Thoracic aorta (tissue), 2 donors: ENCODE measurements at regions not wholly inside any gene's neighbourhood (a gene's known extent, or its start where the extent isn't known, plus 50 kb on each side); places are given as distances from the start of the nearest gene placed in this dataset.

Source experiments
- ATAC-seq: fragments of 150-250 bp; one replicate; pipeline ENCODE4 v1.8.0; 2017; ENCODE audit warnings: low read depth; ENCODE audit not compliant: insufficient number of reproducible peaks, low FRiP score
- DNase-seq: peaks from one replicate; pipeline ENCODE4 v3.0.0-alpha.2; 2020; ENCODE audit warnings: low spot score
- H3K27ac ChIP-seq, 2 donors: fragments of 200-600 bp; sonication (generic); 1 replicate in 1 of 2; 2 replicates in 1 of 2; pipeline ENCODE4 v1.5.1; 2016; ENCODE audit warnings: mild to moderate bottlenecking in 2 of 2, moderate library complexity in 2 of 2
- H3K27me3 ChIP-seq: fragments of 200-600 bp; sonication (generic); replicated peaks from 2 replicates; pipeline ENCODE4 v1.6.0; 2016; ENCODE audit warnings: mild to moderate bottlenecking; ENCODE audit not compliant: insufficient read depth
- H3K36me3 ChIP-seq: fragments of 200-600 bp; sonication (generic); one replicate; pipeline ENCODE4 v1.5.1; 2016
- H3K4me1 ChIP-seq, 2 donors: fragments of 200-600 bp; sonication (generic); 1 replicate in 1 of 2; 2 replicates in 1 of 2; pipeline versions ENCODE4 v1.5.1 to v1.6.0; 2016; ENCODE audit warnings: low read depth in 2 of 2, mild to moderate bottlenecking in 1 of 2; ENCODE audit not compliant: control insufficient read depth in 1 of 2
- H3K4me3 ChIP-seq: fragments of 200-600 bp; sonication (generic); 2 replicates; pipeline ENCODE4 v1.5.1; 2016; ENCODE audit warnings: mild to moderate bottlenecking
- H3K9me3 ChIP-seq: fragments of 200-600 bp; sonication (generic); 2 replicates; pipeline ENCODE4 v1.5.1; 2016
- CTCF ChIP-seq: fragments of 200-600 bp; sonication (generic); IDR thresholded peaks from one replicate; pipeline ENCODE4 v1.5.1; 2019; ENCODE audit warnings: antibody characterized with exemption

GRCh38 chr3:118332699-118333098, 701.9 kb downstream of the IGSF11 start:
- Histone ChIP-seq H3K4me1 (no peaks in the 10 kb centered on the region), H3K9me3 (no peaks in the 10 kb centered on the region), H3K4me3 (no peak overlapping the region), H3K27me3 (no peaks in the 10 kb centered on the region), H3K36me3 (no peaks in the 10 kb centered on the region), H3K27ac (no peak overlapping the region)
- TF ChIP-seq CTCF, result no peak
- ATAC-seq (no peak), DNase-seq (no peak)

- no peak for ATAC-seq
- DNase-seq, result no peak
- Histone ChIP-seq H3K27ac (no peak overlapping the region), H3K36me3 (no peaks in the 10 kb centered on the region), H3K27me3 (no peaks in the 10 kb centered on the region), H3K9me3 (no peaks in the 10 kb centered on the region), H3K4me3 (no peak overlapping the region), H3K4me1 (no peaks in the 10 kb centered on the region)
- no peak for TF ChIP-seq CTCF
Measured at GRCh38 chr3:118337649-118338048, 697.0 kb downstream of the IGSF11 start.

GRCh38 chr3:118347396-118348168, 687.1 kb downstream of the IGSF11 start:
- ATAC-seq (no peak), DNase-seq (no peak)
- no peaks in the 10 kb centered on the region for H3K4me1 ChIP-seq
- H3K9me3 ChIP-seq, result no peaks in the 10 kb centered on the region
- H3K27ac ChIP-seq, result no peak overlapping the region
- no peaks in the 10 kb centered on the region for H3K36me3 ChIP-seq
- H3K27me3 ChIP-seq, result no peaks in the 10 kb centered on the region
- no peak for TF ChIP-seq CTCF
- H3K4me3 ChIP-seq, result no peak overlapping the region

GRCh38 chr3:118348169-118348557, 686.5 kb downstream of the IGSF11 start:
- H3K36me3 ChIP-seq, result no peaks in the 10 kb centered on the region
- no peak overlapping the region for H3K27ac ChIP-seq
- ATAC-seq, result no peak
- H3K4me3 ChIP-seq, result no peak overlapping the region
- no peaks in the 10 kb centered on the region for H3K9me3 ChIP-seq
- no peak for TF ChIP-seq CTCF
- no peaks in the 10 kb centered on the region for H3K4me1 ChIP-seq
- DNase-seq, result no peak
- H3K27me3 ChIP-seq, result no peaks in the 10 kb centered on the region

GRCh38 chr3:118354556-118354955, 680.1 kb downstream of the IGSF11 start:
- ATAC-seq (no peak), DNase-seq (no peak)
- Histone ChIP-seq H3K4me1 (no peaks in the 10 kb centered on the region), H3K27ac (no peak overlapping the region), H3K36me3 (no peaks in the 10 kb centered on the region), H3K27me3 (no peaks in the 10 kb centered on the region), H3K9me3 (peaks cover 7% of the 10 kb centered on the region), H3K4me3 (no peak overlapping the region)
- no peak for TF ChIP-seq CTCF
